ENCODE measurements at regions not wholly inside any gene's neighbourhood (a gene's known extent, or its start where the extent isn't known, plus 50 kb on each side); places are given as distances from the start of the nearest gene placed in this dataset.

GRCh38 chr1:240031009-240031408 is 60.7 kb upstream of the FMN2 start:
- intact Hi-C loops (cut with DNase I): no loop called here
- Histone ChIP-seq H3K9me3 (no peaks in the 10 kb centered on the region), H3K4me3 (no peak overlapping the region), H3K27ac (no peak overlapping the region), H3K36me3 (no peaks in the 10 kb centered on the region), H3K4me1 (no peaks in the 10 kb centered on the region), H3K27me3 (no peaks in the 10 kb centered on the region)
- DNase-seq (ENCODE audit: extremely low spot score in 2 of 2): no peak
- TF ChIP-seq POLR2AphosphoS5 (IDR thresholded peaks at IDR 0.05; ENCODE audit: insufficient read depth in 1 of 2, low read depth in 1 of 2) (no peak), CTCF (IDR thresholded peaks at IDR 0.05) (no peak), POLR2A (IDR thresholded peaks at IDR 0.05) (no peak)

- no peaks in the 10 kb centered on the region for H3K36me3 ChIP-seq
- no peak for DNase-seq (ENCODE audit: extremely low spot score in 2 of 2)
- no peaks in the 10 kb centered on the region for H3K4me1 ChIP-seq
- no peak for TF ChIP-seq CTCF (IDR thresholded peaks at IDR 0.05)
- no peak for TF ChIP-seq POLR2A (IDR thresholded peaks at IDR 0.05)
- TF ChIP-seq POLR2AphosphoS5 (IDR thresholded peaks at IDR 0.05; ENCODE audit: insufficient read depth in 1 of 2, low read depth in 1 of 2): no peak
- H3K27me3 ChIP-seq: no peaks in the 10 kb centered on the region
- intact Hi-C loops (cut with DNase I): no loop called here
- no peak overlapping the region for H3K4me3 ChIP-seq
- no peak overlapping the region for H3K27ac ChIP-seq
- no peaks in the 10 kb centered on the region for H3K9me3 ChIP-seq
These were observed 60.3 kb upstream of the FMN2 start for GRCh38 chr1:240031414-240031813.

GRCh38 chr1:240033406-240033805 is 58.3 kb upstream of the FMN2 start:
- H3K27me3 ChIP-seq: no peaks in the 10 kb centered on the region
- intact Hi-C loops (cut with DNase I): no loop called here
- H3K36me3 ChIP-seq: no peaks in the 10 kb centered on the region
- no peak for TF ChIP-seq POLR2AphosphoS5 (IDR thresholded peaks at IDR 0.05; ENCODE audit: insufficient read depth in 1 of 2, low read depth in 1 of 2)
- TF ChIP-seq POLR2A (IDR thresholded peaks at IDR 0.05): no peak
- TF ChIP-seq CTCF (IDR thresholded peaks at IDR 0.05): no peak
- no peak overlapping the region for H3K4me3 ChIP-seq
- no peak overlapping the region for H3K27ac ChIP-seq
- H3K9me3 ChIP-seq: no peaks in the 10 kb centered on the region
- no peak for DNase-seq (ENCODE audit: extremely low spot score in 2 of 2)
- H3K4me1 ChIP-seq: no peaks in the 10 kb centered on the region

GRCh38 chr1:240036526-240036925 is 55.2 kb upstream of the FMN2 start:
- no peak for DNase-seq (ENCODE audit: extremely low spot score in 2 of 2)
- Histone ChIP-seq H3K4me1 (no peaks in the 10 kb centered on the region), H3K36me3 (no peaks in the 10 kb centered on the region), H3K4me3 (no peak overlapping the region), H3K27me3 (no peaks in the 10 kb centered on the region), H3K9me3 (no peaks in the 10 kb centered on the region), H3K27ac (no peak overlapping the region)
- intact Hi-C loops (cut with DNase I): no loop called here
- no peak for TF ChIP-seq POLR2AphosphoS5 (IDR thresholded peaks at IDR 0.05; ENCODE audit: insufficient read depth in 1 of 2, low read depth in 1 of 2)
- TF ChIP-seq POLR2A (IDR thresholded peaks at IDR 0.05): no peak
- no peak for TF ChIP-seq CTCF (IDR thresholded peaks at IDR 0.05)

Data from vagina (tissue), 2 donors.